Tongue (tissue), 1 donor: ENCODE measurements at regions not wholly inside any gene's neighbourhood (a gene's known extent, or its start where the extent isn't known, plus 50 kb on each side); places are given as distances from the start of the nearest gene placed in this dataset.

Source experiments
- DNase-seq: peaks from one replicate; pipeline ENCODE4 v3.0.0-alpha.2; 2015

DNA sequence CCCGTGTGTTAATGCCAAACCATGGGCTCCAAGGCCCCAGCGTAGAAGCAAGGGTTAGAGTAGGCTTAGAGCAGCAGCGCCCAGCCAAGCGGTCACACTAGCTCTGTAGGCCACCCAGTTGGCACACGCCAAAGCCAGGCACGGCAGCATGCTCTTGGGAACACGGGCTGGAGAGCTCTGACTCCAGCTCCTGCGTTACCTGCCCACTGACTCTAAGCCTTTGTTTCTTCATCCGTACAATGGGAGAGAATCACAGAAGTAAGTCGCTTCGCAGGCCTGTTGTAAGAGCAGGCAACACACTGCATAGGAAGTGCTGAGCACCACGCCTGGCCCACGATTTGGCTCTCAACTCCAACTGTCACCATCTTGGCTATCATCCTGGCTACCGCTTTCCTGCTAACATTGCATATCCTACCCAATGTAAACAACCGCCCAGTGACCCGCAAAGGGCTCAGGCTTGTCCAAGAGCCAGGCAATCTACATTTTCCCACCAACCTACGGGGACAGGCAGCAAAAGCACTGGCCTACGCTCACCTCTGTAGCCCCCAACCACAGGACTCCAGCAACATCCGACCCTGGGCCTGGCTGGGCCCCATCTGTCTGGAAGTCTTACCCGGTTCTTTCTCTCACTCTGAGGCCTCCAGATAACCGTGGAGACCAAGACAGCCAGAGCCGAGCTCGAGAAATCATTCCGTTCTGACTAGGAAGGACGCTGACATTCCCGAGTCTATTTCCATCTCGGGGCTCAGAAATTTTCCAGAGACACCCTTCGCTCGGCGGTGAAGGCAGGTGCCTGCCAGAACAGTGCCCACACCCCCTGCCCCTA is 91.5 kb upstream of the ZNF507 start:
- DNase-seq = no peak

DNA sequence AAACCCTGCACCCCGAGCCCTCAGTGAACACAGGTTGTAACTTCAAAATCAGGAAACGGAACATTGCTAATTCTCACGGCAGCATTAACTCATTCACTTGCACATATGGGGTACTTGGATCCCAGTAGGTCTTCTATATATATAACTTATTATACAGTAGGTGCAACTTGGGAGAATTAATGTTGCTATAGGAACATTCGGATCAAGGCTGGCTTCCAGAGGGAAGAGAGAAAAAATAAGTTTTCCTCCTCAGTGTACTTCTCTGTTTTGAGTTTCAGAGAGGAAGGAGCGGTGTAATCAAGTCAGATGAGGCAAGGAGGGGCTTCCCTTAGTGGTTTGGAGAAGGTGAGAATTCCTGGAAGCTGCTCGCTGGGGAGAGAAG is 90.9 kb upstream of the ZNF507 start:
- DNase-seq = no peak

DNA sequence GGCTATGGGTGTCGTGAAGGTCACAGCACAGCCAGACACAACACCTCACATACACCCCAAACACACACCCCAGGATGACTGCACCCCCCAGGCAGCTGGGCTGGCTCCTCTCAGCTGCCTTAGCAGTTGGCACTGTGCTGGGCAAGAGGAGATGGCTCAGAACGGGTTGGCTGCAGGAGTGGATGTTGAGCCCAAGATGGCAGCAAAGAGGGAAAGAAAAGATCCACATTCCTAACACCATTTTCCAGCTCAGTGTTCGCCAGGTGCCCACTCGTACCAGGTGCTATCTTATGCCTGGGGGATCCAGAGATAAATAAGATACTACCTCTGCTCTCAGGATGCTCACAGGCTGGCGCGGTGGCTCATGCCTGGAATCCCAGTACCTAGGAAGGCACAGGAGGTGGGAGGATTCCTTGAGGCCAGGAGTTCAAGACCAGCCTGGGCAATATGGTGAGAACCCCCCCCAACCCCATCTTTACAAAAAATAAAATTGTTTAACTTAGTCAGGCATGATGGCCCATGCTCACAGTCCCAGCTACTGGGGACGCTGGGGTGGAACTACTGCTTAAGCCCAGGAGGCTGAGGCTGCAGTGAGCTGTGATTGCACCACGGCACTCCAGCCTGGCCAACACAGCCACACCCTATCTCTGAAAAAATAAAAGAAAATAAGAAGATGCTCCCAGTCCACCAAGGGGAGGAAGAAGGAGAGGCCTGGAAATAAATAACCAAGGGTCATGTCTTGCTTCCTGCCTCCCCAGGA is 89.7 kb upstream of the ZNF507 start:
- no peak for DNase-seq

DNA sequence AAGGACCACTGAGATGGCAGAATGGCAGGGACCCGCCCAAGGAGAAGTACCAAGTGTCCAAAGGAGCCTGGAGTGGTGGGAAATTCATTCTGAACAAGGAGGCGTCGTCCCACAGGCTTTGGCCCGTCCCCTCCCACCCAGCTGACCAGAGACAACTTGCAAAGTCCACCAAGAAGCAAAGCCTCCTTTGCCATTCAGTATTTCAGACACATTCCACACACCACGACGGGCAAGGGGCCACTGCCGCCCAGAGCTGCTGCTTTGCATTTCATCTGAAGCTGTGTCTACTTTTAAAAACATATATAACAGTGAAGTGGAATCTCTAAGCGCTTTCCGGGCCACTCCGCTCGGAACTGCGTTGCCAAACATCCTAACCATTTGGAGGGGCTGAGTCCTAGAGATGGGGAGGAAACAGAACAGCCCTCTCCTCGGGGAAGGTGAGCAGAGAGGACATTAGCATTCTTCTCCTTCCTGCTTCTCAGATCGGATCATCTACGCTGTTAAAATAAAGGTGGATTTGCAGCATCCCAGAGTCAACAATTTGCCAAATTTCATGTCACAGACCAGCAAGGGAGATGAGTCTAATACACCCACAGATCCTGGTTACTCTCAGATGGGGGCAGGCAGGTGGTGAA is 89.0 kb upstream of the ZNF507 start:
- DNase-seq = no peak

DNA sequence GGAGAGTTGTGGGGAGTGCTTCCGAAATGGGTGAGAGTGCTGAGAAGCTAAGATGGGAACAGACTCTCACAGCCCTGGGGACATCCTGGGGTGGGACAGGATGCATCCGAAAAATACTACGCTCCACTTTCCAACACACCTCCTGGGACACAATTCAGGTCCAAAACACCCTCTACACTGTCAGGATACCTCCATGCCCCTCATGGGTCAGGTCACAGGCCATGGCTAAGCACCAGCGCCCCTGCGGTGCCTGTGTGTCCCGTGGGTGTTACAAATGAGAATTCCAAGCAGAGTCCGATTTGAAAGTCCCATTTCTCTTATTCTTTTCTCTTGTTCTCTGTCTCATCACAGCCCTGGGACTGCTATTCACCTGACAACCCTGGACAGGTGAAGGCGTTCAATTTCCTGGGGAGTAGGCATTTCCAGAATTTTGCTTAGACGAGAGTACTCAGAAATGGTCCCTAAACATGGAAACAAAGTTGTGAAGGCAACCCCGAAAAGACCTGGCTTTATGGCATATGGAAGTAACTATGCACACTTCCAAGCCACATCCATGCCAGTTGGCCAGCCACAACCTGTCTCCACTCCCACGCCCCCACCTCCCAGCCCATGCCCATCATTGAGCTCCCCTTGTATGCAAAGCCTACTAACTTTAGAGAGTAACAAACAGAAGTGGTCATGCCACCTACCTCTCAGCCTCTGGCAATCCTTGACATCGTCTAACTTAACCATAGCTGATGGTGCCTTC is 87.9 kb upstream of the ZNF507 start:
- no peak for DNase-seq

DNA sequence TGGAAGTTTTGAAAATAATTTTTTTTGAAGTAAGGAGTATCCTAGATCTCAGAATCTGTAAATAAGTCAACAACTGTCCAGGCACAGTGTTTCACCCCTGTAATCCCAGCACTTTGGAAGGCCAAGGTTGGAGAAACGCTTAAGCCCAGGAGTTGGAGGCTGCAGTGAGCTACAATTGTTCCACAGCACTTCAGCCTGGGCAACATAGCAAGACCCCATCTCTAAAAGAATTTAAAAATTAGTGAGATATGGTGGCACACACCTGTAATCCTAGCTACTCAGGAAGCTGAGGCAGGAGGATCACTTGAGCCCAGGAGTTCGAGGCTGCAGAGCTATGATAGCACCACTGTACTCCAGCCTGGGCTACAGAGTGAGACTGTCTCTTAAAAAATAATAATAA is 87.2 kb upstream of the ZNF507 start:
- no peak for DNase-seq

DNA sequence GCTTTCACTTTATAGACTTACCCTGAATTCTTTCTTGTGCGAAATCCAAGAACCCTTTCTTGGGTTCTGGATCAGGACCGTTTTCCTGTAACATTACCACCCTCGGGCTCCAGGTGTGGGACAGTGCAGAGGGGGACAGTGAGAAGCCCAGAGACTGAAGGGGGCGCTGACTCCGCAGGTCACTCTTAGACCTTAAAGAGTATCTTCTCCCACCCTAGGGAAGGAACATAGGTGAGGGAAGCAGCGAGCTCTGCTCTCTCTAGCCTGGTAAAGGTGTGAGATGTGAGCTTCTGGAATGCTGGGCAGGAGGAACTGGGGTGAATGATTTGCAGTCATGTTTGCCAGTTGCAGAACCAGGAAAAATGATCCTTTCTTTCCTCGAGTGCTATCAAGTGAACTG is 80.8 kb upstream of the ZNF507 start:
- no peak for DNase-seq

DNA sequence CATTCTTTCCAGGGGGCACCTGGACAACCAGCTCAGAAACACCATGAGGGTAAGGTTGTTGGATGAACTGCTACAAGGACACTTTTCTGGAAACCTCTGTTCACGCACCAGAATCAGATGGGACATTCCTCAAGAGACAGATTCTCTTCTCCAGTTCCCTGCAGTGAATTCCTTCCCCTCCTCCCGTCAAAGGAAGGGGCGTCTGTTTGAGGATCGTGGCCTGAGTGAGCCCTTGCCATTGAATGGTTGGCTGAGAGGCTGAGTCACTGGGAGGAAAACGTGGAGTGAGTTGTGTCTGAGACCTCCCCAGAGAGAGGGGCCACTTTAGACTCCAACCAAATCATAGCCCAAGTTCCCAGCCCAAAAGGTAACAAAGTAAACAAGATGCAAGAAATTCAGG is 79.4 kb upstream of the ZNF507 start:
- no peak for DNase-seq

DNA sequence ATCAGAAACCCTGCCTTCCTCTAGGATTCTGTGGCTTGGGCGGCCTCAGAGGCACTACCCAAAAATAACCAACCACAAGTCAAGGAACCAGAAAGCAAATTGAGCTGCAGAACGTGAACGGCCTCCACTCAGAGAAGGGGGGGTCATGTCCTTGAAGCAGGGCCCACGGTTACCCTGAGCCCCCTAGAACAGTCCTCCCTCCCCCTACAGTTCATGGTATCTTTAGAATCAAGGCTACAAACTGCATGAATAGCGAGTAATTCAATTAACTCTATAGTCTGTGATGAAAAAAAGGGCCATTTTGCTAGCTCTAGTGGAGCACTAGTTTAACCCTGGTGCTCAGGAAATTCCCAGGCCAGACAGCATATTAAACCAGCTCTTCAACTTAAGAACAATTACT is 79.0 kb upstream of the ZNF507 start:
- no peak for DNase-seq

DNA sequence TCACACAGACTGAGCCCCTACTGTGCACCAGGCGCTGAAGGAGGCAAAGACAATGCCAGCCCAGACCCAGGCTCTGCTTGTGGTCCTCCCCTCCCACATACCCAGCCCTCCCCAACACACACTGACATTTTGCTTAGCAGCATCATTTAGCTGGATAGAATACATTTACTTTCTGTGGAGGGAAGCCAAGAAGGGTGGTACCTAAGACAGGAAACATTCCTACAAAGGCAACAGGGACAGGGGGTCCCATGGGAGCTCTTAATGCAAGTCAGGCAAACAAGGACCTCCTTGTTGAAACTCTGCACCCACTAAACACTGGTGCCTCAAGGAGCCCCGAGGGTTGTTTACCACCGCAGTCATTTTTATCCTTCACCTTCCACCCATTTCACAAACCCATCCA is 77.0 kb upstream of the ZNF507 start:
- DNase-seq = no peak

DNA sequence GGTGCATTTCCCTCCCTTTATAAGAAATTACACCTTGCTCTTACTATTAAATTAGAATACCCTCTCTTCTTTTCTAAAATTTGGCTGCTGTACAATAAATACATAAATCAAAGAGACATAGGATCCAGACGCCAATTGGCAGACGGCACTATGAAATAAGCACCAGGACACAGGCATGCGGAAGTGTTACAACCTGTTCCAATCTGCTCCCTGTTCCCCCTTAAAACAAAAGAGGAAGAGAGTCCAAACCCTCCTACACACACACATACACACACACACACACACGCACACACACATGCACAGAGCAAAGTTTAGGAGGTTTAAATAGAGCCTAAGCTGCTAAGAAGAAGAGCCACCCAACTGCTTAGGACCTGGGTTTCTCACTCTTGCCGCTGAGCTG is 75.6 kb upstream of the ZNF507 start:
- no peak for DNase-seq

DNA sequence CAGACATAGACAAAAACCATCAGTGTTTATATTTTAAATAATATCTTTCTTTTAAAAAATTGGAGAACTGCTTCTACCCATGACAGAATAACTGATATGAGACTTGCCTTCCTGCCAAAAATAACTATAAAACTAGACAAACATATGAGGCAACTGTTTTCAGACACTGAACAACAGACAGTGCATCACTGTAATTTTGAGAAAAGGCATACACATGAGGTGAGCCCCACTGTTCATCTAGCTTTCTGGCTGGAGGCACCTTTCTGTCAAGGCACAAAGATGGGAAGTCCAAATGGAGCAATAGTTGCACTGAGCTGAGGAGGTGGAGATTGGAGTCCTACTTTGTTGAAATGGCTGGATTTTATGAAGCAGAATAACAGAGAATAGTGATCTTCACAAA is 71.9 kb upstream of the ZNF507 start:
- no peak for DNase-seq

DNA sequence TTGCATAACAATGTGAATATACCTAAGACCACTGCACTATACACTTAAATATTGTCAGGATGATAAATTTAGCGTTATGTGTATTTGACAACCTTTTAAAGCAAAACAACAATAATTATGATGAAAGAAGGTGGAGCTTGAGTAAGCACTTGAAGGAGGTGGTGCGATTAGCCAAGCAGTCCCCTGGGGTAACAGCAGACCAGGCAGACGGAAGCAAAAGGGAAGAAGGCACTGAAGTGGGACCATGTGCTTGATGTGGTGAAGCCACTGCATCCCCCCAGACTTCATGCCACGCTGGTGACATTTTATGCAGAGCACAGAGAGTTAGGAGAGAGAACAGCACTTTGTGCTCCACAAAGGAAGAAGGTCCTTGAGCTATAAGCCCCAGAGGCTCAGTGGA is 58.3 kb upstream of the ZNF507 start:
- no peak for DNase-seq

DNA sequence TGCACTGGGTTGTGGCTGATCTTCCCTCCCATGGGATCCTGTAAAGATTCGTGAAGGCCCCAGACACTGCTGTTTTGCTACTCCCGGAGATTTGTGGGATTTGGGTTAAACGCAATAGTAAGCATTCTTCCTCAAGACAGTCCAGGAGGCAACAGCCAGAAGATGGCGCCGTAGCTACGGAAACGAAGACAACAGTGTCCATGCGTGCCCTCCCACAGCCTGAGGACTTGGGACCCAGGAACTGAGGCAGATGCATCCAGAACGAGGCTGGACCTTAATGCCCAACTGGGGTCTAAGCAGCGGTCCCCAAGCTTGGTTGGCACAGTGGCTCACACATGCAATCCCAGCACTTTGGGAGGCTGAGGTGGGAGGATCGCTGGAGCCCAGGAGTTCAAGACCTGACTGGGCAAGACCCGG is 57.6 kb upstream of the ZNF507 start:
- peak; percentile 70 for DNase-seq

DNA sequence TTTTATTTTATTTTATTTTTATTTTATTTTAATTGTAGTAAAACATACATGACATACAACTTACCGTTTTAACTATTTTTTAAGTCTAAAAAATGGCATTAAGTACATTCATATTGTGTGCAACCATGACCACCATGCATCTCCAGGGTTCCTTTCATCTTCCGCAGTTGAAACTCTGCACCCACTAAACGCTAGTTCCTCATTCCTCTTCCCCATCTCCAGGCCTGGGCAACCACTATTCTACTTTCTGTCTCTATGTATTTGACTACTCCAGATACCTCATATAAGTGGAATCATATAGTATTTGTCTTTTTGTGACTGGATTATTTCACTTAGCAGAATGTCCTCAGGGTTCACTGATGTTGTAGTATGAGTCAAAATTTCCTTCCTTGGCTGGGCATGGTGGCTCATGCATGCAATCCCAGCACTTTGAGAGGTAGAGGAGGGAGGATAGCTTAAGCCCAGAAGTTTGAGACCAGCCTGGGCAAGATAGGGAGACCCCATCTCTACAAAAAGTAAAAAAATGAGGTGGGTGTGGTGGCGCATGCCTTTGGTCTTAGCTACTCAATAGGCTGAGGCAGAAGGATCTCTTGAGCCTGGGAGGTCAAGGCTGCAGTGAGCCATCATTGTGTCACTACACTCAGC is 55.7 kb upstream of the ZNF507 start:
- DNase-seq = no peak

DNA sequence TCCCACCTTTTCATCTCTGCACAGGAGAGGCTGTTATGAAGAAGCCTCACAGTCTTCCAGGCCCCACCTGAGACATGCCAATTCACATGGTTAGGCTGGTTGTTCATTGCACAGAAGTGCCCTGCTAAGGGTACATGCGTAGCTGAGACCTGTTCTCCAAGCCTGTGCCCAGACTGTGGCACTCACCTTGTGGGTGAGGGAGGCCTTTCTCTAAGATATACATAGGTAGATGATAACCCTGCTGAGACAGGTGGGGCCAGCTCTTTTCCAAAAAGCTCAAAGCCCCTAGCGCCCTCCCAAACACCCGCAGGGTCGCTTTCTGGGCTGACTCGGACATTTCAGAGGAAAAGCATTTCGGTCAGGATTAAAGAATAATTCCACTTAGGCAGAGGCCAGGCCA is 53.5 kb upstream of the ZNF507 start:
- DNase-seq = no peak

DNA sequence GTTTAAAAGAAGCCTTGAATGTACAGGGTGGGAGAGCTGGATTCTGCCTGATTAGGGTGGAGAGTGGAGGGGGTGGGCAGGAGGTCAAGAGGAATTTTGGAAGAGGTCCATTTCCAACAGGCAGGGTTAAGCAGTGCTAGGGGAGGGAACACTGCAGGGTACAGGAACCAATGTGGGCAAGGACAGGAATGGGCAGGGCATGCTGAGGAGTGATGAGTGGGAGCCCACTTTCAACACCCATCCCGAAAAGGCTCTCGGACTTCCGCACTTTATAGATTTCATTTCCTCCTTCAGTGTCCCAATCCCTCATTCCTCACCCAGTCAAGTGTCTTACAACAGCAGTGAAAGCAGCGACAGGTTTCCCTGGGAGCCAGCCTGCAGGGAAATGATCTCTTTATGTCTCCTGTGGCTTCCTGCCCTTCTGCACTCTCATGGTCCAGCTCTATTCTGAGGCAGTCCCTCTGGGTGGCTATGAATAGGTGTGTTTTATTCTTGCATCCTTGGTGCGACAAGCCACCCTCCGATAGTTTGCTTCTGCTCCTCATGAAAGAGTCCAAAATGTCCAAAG is 50.5 kb upstream of the ZNF507 start:
- DNase-seq = no peak
